Neural progenitor cell (in vitro differentiated cells): ENCODE measurements at regions not wholly inside any gene's neighbourhood (a gene's known extent, or its start where the extent isn't known, plus 50 kb on each side); places are given as distances from the start of the nearest gene placed in this dataset.

Experiments
- CTCF ChIP-seq: fragments of 200-600 bp; sonication (generic); IDR thresholded peaks from 2 replicates; pipeline ENCODE4 v1.5.1; 2017; ENCODE audit warnings: antibody characterized with exemption, mild to moderate bottlenecking
- EZH2 ChIP-seq: fragments of 200-600 bp; sonication (generic); IDR thresholded peaks from 2 replicates; pipeline ENCODE4 v1.6.1; 2017; ENCODE audit warnings: antibody characterized with exemption, mild to moderate bottlenecking, moderate library complexity
- EZH2phosphoT487 ChIP-seq: fragments of 200-600 bp; sonication (generic); IDR thresholded peaks from 2 replicates; pipeline ENCODE4 v1.6.1; 2017; ENCODE audit warnings: antibody characterized with exemption

- TF ChIP-seq CTCF (no peak), EZH2phosphoT487 (no peak), EZH2 (no peak)
Observed at GRCh38 chr3:1938975-1939374, 159.7 kb upstream of the CNTN4 start.
